OCI-LY1 (cell line): ENCODE measurements at regions not wholly inside any gene's neighbourhood (a gene's known extent, or its start where the extent isn't known, plus 50 kb on each side); places are given as distances from the start of the nearest gene placed in this dataset.

Experiments used
- CTCF ChIP-seq: fragments of 200-600 bp; sonication (generic), shearing (Covaris generic); IDR thresholded peaks from 2 replicates; pipeline ENCODE4 v1.5.1; 2017; ENCODE audit warnings: mild to moderate bottlenecking, antibody characterized with exemption, low read length, moderate library complexity, mixed read lengths
- EZH2 ChIP-seq: fragments of 200-600 bp; sonication (generic), shearing (Covaris generic); IDR thresholded peaks from 2 replicates; pipeline ENCODE4 v1.8.0; 2017; ENCODE audit warnings: borderline replicate concordance, mixed run types, mild to moderate bottlenecking, antibody characterized with exemption, low read length, moderate library complexity, mixed read lengths

- TF ChIP-seq CTCF: no peak
- no peak for TF ChIP-seq EZH2
Measured at GRCh38 chr5:74225587-74225986, 414.9 kb downstream of the ENC1 start.
